Muscle layer of duodenum (tissue), 2 donors: ENCODE measurements at regions not wholly inside any gene's neighbourhood (a gene's known extent, or its start where the extent isn't known, plus 50 kb on each side); places are given as distances from the start of the nearest gene placed in this dataset.
"Not testable (repeated sequence)": the region's sequence is repeated elsewhere in the genome, so short reads cannot be mapped to it uniquely, and the experiment has no call there.

Experiments used
- H3K27ac ChIP-seq: one replicate; pipeline ENCODE4 v1.7.0; 2013; ENCODE audit warnings: mild to moderate bottlenecking, low read length
- H3K27me3 ChIP-seq: one replicate; pipeline ENCODE4 v1.7.0; 2013; ENCODE audit warnings: low read depth, mild to moderate bottlenecking, control low read depth, low read length
- H3K36me3 ChIP-seq, 2 donors: one replicate each; pipeline ENCODE4 v1.7.0; 2013; ENCODE audit warnings: low read length in 2 of 2, control low read depth in 1 of 2, mild to moderate bottlenecking in 1 of 2; ENCODE audit not compliant: insufficient read depth in 2 of 2, control insufficient read depth in 1 of 2
- H3K4me1 ChIP-seq, 2 donors: one replicate each; pipeline ENCODE4 v1.7.0; 2013; ENCODE audit warnings: low read length in 2 of 2, mild to moderate bottlenecking in 2 of 2, control low read depth in 1 of 2, moderate library complexity in 1 of 2; ENCODE audit not compliant: insufficient read depth in 2 of 2, control insufficient read depth in 1 of 2
- H3K4me3 ChIP-seq, 2 donors: one replicate each; pipeline ENCODE4 v1.7.0; 2013; ENCODE audit warnings: low read length in 2 of 2, low read depth in 1 of 2, mild to moderate bottlenecking in 1 of 2
- H3K9me3 ChIP-seq, 2 donors: one replicate each; pipeline ENCODE4 v1.7.0; 2013; ENCODE audit warnings: low read length in 2 of 2, control low read depth in 1 of 2, mild to moderate bottlenecking in 1 of 2; ENCODE audit not compliant: control insufficient read depth in 1 of 2
- donor health status: healthy.

DNA sequence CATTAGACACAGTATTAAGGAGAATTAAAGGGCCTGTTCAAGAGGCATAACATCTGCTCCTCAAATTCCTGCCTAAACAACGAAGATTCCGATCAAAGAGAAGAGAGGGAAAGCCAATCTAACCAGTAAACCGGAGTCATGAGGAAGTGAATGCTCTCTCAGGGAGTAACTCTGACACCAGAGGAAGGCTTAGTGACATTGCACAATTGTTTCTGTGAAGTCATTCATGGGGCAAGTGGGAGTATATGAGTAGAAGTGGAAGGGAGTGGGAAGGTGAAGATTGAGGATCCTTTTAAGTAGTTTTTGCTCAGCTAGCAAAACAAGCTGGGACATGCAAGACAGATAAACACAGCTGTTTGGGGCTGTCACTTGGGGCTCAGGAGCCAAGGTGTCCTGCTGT, 136.4 kb upstream of the FAM174A start:
- not testable (repeated sequence) for H3K27me3 ChIP-seq, H3K36me3 ChIP-seq, H3K27ac ChIP-seq, H3K4me3 ChIP-seq, H3K9me3 ChIP-seq, H3K4me1 ChIP-seq

DNA sequence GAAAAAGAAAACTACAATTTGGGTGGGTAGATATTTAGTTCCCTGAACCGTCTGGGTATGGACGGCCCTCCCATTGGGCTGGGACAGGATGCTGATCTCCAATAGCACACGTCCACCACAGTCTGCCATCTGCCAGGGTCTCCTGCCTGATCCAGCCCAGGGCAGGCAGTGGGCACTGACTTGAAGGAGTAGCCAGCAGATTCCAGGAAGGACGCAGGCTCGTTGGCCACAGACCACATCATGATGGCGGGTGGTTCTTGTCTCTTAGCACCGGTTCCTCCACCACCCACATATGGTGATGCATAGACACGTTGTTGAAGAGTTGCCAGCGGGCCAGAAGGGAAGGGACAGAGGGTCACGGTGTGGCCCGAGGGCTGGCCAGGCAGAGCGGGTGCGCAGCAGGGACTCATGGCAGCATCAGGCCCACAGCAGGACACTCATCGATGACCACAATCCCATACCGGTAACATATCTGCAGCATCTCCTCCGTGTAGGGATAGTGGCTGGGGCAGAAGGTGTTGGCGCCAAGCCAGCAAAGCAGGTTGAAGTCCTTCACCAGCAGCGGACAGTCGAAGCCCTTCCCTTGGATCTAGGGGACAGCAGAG, 155.8 kb upstream of the FAM174A start:
- H3K4me3 ChIP-seq, H3K4me1 ChIP-seq, H3K9me3 ChIP-seq, H3K27ac ChIP-seq, H3K27me3 ChIP-seq, H3K36me3 ChIP-seq: not testable (repeated sequence)

DNA sequence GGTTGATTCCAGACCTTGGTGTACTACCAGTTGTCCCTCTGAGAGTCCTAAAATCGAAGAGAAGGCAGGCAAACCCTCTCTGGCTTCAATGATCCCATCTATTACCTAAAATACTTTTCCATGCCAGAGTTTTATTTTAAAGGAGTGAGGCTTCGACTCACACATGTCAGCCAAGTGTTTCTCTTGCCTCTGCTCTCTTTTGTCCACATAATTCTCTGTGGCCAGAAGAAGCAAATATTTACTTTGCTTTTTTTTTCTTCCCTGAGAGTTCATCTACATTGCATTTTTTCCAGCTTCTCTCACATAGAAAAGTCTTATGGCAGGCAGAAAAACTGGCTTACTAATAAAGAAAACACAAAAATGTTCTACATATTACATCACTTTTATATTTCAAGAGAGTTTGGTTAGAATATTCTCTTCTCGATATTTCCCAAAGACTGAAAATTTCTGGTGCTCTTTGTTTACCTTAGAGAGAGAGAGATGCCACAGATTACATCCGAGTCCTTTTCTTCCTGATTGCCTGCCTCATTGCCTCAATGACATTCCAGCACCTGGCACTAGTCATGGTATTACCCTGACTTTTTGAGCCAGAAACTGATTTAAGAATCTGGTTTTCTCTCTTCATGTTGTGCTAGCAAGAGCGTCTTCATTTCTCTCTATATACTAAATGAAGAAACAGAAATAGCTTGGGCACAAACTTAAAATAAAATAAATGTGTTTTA, 170.3 kb upstream of the FAM174A start:
- not testable (repeated sequence) for H3K27ac ChIP-seq, H3K27me3 ChIP-seq, H3K36me3 ChIP-seq, H3K4me3 ChIP-seq, H3K9me3 ChIP-seq, H3K4me1 ChIP-seq

DNA sequence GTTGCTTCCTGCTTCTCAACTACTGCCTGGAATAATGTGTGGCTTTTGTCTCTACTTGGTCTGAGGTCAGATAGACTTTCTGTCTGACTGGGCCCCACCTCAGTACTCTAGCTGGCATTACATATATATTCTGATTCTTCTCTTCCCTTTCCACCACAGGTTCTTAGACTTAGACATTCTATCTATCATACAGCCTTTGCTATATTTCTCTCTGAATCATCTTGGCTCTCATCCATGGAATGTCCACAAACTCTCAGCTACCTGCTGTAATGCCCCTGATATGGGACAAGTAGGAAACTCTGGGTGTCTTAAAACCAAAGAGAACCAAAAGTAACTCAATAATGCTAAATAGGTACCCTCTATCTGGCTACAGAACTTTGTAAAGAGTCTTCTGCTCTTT, 170.8 kb upstream of the FAM174A start:
- H3K27ac ChIP-seq, H3K27me3 ChIP-seq, H3K36me3 ChIP-seq, H3K4me1 ChIP-seq, H3K9me3 ChIP-seq, H3K4me3 ChIP-seq: not testable (repeated sequence)

DNA sequence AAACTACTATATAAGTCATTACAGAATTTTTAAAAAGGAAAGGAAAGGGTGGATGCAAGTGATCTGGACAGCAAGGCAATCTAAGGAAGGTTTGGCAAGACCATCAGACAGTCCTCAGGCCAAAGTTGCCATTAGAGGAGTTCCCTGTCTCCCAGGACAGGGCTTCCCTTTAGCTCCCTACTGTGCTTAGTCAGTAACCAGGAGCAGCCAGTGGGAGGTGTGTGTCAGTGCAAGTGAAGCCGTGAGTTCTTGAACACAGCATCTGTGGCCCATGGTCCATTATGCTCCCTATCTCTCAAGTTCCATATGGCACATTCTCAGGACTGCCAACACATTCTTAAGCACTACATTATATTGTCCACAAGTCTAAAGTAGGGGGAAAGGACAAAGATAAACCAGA, 175.2 kb upstream of the FAM174A start:
- H3K36me3 ChIP-seq, H3K9me3 ChIP-seq, H3K4me3 ChIP-seq: not testable (repeated sequence)

DNA sequence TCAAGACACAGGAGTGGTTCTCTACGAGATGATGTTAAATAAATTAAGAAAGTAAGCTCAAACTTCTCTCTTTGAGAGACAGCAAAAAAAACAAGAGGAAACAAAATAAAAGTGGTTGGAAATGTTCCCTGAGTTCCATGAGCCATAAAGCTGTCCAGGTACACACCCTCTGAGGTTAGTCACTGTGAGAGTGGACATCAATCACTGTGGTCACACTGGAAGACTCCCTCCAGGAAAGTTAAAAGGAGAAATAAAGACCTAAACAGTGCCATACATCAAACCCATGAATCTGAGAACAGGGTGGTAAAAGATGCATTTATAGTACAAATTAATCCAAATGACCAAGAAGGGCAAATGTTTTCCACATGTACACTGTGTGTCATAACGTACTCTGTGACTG, 188.9 kb upstream of the FAM174A start:
- not testable (repeated sequence) for H3K27me3 ChIP-seq, H3K9me3 ChIP-seq, H3K4me1 ChIP-seq, H3K4me3 ChIP-seq, H3K36me3 ChIP-seq, H3K27ac ChIP-seq

More for the DNA sequence above, 175.2 kb upstream of the FAM174A start:
- H3K27ac ChIP-seq, H3K4me1 ChIP-seq, H3K27me3 ChIP-seq: not testable (repeated sequence)

DNA sequence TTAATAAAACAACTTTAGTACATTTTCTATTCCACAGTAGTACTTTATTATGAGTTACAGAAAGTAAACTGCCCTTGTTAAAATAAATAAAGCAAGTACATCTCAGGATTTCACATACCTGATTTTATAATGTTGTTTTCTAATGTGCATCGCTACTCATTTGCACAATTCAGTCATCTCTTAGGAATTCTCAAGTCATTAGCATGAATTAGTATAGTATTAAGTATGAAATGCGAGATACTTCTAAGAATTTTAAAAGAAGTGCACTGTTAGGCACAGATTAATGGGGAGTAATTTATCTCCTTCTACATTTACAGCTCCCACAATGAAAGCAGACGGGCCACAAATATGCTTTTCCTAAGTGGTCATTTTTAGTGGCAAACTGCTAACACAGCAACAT, 193.7 kb upstream of the FAM174A start:
- H3K27me3 ChIP-seq, H3K4me1 ChIP-seq, H3K4me3 ChIP-seq, H3K9me3 ChIP-seq, H3K27ac ChIP-seq, H3K36me3 ChIP-seq: not testable (repeated sequence)

DNA sequence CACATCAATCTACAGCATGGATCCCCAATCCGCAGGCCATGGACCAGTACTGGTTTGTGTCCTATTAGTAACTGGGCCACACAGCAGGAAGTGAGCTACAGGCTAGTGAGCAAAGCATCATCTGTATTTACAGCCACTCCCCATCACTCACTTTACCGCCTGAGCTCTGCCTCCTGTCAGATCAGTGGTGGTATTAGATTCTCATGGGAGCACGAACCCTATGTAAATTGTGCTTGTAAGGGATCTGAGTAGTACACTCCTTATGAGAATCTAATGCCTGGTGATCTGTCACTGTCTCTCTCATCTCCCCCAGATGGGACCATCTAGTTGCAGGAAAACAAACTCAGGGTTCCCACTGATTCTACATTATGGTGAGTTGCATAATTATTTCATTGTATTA, 212.7 kb upstream of the FAM174A start:
- Histone ChIP-seq H3K9me3 (no peaks in the 10 kb centered on the region), H3K4me1 (no peaks in the 10 kb centered on the region), H3K27ac (no peak overlapping the region), H3K27me3 (no peaks in the 10 kb centered on the region), H3K36me3 (no peaks in the 10 kb centered on the region), H3K4me3 (no peak overlapping the region)

DNA sequence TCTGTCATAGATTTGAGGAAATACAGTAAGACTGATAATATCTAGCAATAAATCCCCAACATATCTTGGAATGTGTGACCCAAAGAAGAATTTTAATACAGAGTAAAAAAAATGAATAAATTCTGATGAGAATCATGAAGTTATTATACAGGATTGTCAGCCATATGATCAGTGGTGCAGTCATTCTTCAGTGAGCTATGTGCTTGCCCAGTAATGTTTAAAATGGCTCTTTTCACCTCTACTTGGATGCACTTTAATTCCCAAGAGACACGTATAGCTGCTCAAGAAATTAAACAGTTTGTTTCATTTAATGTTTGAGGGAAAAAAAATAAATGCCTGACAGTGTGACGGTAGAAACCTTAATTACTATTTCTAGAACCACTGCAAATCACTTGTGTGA, 215.3 kb upstream of the FAM174A start:
- Histone ChIP-seq H3K36me3 (no peaks in the 10 kb centered on the region), H3K27ac (no peak overlapping the region), H3K27me3 (no peaks in the 10 kb centered on the region), H3K9me3 (peaks cover 0 to 6% of the 10 kb centered on the region in 2 donors), H3K4me1 (no peaks in the 10 kb centered on the region), H3K4me3 (no peak overlapping the region)

DNA sequence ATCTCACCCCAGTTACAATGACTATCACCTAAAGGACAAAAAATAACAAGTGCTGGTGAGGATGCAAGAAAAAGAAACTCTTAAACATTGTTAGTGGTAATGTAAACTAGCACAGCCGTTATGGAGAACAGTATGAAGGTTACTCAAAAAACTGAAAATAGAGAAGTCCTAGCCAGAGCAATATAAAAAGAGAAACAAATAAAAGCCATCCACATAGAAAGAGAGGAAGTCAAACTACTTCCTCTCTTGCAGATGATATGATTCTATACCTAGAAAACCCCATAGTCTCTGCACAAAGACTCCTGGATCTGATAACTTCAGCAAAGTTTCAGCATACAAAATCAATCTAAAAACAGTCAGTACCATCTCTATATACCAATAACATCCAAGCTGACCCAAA, 221.5 kb upstream of the FAM174A start:
- Histone ChIP-seq H3K4me3 (no peak overlapping the region), H3K4me1 (no peaks in the 10 kb centered on the region), H3K9me3 (peaks cover 0 to 8% of the 10 kb centered on the region in 2 donors), H3K36me3 (no peaks in the 10 kb centered on the region), H3K27ac (no peak overlapping the region), H3K27me3 (no peaks in the 10 kb centered on the region)

DNA sequence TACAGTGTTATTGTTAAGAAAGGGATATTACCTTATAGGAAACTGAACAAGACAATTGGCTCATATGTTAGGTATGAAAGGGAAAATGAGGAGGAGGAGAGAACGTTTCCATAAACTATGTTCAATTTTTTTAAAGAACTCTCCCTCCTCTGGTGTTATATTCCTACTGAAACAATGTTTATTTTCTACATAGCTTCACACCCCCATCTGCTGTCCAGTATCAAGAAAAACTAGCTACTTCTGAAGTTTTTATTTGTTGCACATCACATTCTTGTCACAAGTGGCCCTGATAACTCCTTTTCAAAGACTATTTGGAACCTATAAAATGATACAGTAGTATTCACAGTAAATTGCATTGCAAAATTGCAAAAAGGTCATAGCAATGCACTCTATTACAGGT, 223.4 kb upstream of the FAM174A start:
- Histone ChIP-seq H3K4me1 (no peaks in the 10 kb centered on the region), H3K9me3 (peaks cover 0 to 8% of the 10 kb centered on the region in 2 donors), H3K27me3 (no peaks in the 10 kb centered on the region), H3K36me3 (no peaks in the 10 kb centered on the region), H3K27ac (no peak overlapping the region), H3K4me3 (no peak overlapping the region)

DNA sequence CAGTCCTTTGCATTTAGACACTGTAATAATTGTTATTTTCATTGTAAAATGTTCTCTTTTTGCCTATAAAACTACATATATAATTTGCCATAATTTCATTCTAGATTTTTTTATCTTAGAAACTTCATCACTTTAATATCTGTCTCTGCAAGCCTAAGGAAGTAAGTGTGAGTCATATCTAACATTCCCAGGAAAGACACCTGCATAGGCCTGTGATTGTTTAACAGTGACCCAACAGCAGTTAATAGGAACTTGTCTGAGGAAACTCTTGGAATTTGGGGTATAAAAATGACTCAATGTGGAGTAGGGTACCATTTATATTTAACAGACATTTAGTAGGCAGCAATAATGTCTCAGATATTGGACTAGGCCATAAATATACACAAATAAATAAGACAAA, 229.2 kb upstream of the FAM174A start:
- Histone ChIP-seq H3K4me3 (no peak overlapping the region), H3K4me1 (no peaks in the 10 kb centered on the region), H3K36me3 (no peaks in the 10 kb centered on the region), H3K27me3 (no peaks in the 10 kb centered on the region), H3K9me3 (peaks cover 0 to under 1% of the 10 kb centered on the region in 2 donors), H3K27ac (no peak overlapping the region)
